RWPE2 (cell line): ENCODE measurements at regions not wholly inside any gene's neighbourhood (a gene's known extent, or its start where the extent isn't known, plus 50 kb on each side); places are given as distances from the start of the nearest gene placed in this dataset.
A peak's percentile ranks its signal among the peaks of the same experiment; 100 is the strongest.

Source experiments
- ATAC-seq: fragments of 200-7000 bp; cut with Tn5 transposase; 3 replicates; pipeline ENCODE4 v1.9.1; 2021; ENCODE audit warnings: low read depth
- DNase-seq: peaks from one replicate; pipeline ENCODE4 v3.0.0-alpha.2; 2020; ENCODE audit warnings: low spot score
- H3K27ac ChIP-seq: fragments of 450-650 bp; 2 replicates; pipeline ENCODE4 v1.5.1; 2017; ENCODE audit warnings: mild to moderate bottlenecking; ENCODE audit not compliant: poor library complexity, severe bottlenecking
- H3K27me3 ChIP-seq: fragments of 250-450 bp; sonication (Bioruptor Pico); 2 replicates; pipeline ENCODE4 v1.5.1; 2021; ENCODE audit warnings: mild to moderate bottlenecking, moderate library complexity; ENCODE audit not compliant: insufficient read depth, poor library complexity, severe bottlenecking
- H3K36me3 ChIP-seq: fragments of 250-450 bp; sonication (Bioruptor Pico); 2 replicates; pipeline ENCODE4 v1.5.1; 2020; ENCODE audit warnings: low read depth, mild to moderate bottlenecking, moderate library complexity
- H3K4me1 ChIP-seq: fragments of 250-450 bp; sonication (Bioruptor Pico); 2 replicates; pipeline ENCODE4 v1.5.1; 2021; ENCODE audit warnings: mild to moderate bottlenecking, moderate library complexity; ENCODE audit not compliant: insufficient read depth, poor library complexity, severe bottlenecking
- H3K4me3 ChIP-seq: fragments of 250-450 bp; sonication (Bioruptor Pico); 2 replicates; pipeline ENCODE4 v1.5.1; 2021; ENCODE audit warnings: mild to moderate bottlenecking, moderate library complexity; ENCODE audit not compliant: severe bottlenecking
- H3K9me3 ChIP-seq: fragments of 250-450 bp; sonication (Bioruptor Pico); 2 replicates; pipeline ENCODE4 v1.5.1; 2021; ENCODE audit warnings: mild to moderate bottlenecking, moderate library complexity; ENCODE audit not compliant: severe bottlenecking
- TF ChIP-seq, protein P1 (sequence below): fragments of 450-650 bp; IDR thresholded peaks from one replicate; pipeline ENCODE4 v1.5.1; 2017; ENCODE audit warnings: mild to moderate bottlenecking, moderate library complexity; ENCODE audit not compliant: poor library complexity, severe bottlenecking

DNA sequence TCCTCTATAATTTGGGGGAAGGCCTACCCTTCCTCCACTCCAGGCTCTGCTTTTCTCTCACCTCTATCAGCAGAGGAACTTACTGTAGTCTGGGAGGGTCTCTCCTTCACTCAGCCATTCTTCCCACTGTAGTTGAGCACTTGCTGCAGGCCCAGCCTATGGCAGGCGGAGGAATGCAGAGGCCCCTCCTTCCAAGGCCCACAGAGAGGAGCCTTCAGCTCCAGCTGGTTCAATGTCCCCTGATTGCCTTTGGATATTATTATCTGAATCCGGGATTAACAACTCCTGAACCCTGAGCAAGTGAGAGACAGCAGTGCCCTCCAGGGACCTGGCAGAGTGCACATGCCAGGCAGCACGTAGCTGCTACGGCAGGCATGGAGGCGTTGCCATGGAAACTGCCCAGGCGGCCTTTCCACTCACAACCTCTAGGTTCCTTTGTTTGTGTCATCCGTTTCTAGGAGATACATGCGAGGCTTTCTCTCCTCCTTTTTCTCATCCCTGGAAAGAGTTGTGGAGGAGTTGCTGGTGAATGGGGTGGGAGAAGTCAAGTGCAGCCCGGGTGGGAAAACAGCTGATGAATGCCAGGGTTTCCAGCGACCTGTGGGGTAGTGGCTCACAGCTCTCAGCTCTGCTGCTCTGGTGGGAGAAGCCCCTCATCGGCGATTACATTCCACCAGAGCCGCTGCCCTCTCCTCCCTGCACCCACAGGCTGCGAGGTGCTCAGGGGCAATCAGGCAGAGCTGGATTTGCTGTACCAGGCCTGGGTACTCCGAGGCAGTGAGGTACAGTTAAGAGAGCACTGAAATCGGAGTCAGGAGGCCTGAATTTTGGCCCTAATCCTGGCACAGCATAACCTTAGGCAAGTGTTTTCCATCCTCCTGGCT is 55.3 kb upstream of the HK2 start:
- Histone ChIP-seq H3K4me3 (no peak overlapping the region), H3K27ac (no peak overlapping the region), H3K9me3 (no peaks in the 10 kb centered on the region), H3K27me3 (no peaks in the 10 kb centered on the region), H3K4me1 (no peaks in the 10 kb centered on the region), H3K36me3 (no peaks in the 10 kb centered on the region)
- DNase-seq (no peak), ATAC-seq (0 out of 3 replicates have a peak, but pooled peaks have one; percentile 25)
- TF ChIP-seq, protein P1, sequence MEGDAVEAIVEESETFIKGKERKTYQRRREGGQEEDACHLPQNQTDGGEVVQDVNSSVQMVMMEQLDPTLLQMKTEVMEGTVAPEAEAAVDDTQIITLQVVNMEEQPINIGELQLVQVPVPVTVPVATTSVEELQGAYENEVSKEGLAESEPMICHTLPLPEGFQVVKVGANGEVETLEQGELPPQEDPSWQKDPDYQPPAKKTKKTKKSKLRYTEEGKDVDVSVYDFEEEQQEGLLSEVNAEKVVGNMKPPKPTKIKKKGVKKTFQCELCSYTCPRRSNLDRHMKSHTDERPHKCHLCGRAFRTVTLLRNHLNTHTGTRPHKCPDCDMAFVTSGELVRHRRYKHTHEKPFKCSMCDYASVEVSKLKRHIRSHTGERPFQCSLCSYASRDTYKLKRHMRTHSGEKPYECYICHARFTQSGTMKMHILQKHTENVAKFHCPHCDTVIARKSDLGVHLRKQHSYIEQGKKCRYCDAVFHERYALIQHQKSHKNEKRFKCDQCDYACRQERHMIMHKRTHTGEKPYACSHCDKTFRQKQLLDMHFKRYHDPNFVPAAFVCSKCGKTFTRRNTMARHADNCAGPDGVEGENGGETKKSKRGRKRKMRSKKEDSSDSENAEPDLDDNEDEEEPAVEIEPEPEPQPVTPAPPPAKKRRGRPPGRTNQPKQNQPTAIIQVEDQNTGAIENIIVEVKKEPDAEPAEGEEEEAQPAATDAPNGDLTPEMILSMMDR, result no peak

DNA sequence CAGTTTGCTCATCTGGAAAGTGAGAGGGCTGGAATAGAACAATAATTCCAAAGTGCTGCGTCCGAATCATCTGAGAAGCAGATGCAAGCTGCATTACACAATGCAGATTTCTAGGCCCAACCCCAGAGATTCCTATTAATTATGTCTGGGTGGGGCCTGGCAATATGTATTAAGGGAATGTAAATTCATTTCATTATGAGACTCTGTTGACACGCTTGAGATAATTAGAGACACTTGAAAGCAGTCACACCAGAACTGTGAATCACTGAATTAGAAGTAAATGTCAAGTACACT is 54.7 kb upstream of the HK2 start:
- H3K27me3 ChIP-seq, result no peaks in the 10 kb centered on the region
- H3K9me3 ChIP-seq, result no peaks in the 10 kb centered on the region
- no peaks in the 10 kb centered on the region for H3K4me1 ChIP-seq
- H3K36me3 ChIP-seq, result no peaks in the 10 kb centered on the region
- H3K27ac ChIP-seq, result no peak overlapping the region
- TF ChIP-seq, protein P1, result no peak
- ATAC-seq, result no peak
- no peak for DNase-seq
- H3K4me3 ChIP-seq, result no peak overlapping the region

DNA sequence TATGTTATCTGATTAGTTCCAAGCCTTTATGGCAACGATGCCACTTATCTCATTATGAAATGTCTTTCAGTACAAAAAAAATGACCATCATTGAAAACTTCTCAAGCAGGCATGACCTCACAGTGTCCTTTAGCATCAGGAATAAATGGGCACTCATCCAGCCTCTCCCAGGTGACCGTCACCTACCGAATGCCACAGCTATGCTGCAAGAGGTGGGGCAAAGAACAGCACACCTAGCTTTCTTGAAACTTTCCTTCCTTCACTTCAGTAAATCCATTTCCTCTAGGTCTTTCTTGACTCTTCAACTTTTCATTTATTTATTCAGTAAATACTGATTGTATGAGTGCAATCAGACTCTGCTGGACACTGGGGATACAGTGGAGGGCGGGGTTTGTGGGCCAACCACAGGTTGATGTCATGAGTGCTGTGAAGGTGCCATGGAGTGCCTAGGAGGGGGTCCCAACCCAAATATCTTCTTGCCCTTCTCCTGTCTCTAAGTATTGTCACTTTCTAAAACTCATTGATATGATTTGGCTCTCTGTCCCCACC is 54.3 kb upstream of the HK2 start:
- H3K27me3 ChIP-seq, result no peaks in the 10 kb centered on the region
- DNase-seq, result no peak
- H3K4me3 ChIP-seq, result no peak overlapping the region
- no peak overlapping the region for H3K27ac ChIP-seq
- no peaks in the 10 kb centered on the region for H3K36me3 ChIP-seq
- H3K9me3 ChIP-seq, result no peaks in the 10 kb centered on the region
- no peaks in the 10 kb centered on the region for H3K4me1 ChIP-seq
- no peak for ATAC-seq
- TF ChIP-seq, protein P1, result no peak
